Muscle layer of colon (tissue), 2 donors: ENCODE measurements at regions not wholly inside any gene's neighbourhood (a gene's known extent, or its start where the extent isn't known, plus 50 kb on each side); places are given as distances from the start of the nearest gene placed in this dataset.
"Not testable (repeated sequence)": the region's sequence is repeated elsewhere in the genome, so short reads cannot be mapped to it uniquely, and the experiment has no call there.

Source experiments
- H3K27ac ChIP-seq: one replicate; pipeline ENCODE4 v1.7.0; 2013; ENCODE audit warnings: low read depth, mild to moderate bottlenecking, low read length, moderate library complexity
- H3K27me3 ChIP-seq, 2 donors: one replicate each; pipeline ENCODE4 v1.7.0; 2013; ENCODE audit warnings: low read length in 2 of 2, mild to moderate bottlenecking in 2 of 2; ENCODE audit not compliant: insufficient read depth in 2 of 2, control insufficient read depth in 1 of 2
- H3K36me3 ChIP-seq: one replicate; pipeline ENCODE4 v1.7.0; 2013; ENCODE audit warnings: mild to moderate bottlenecking, low read length; ENCODE audit not compliant: insufficient read depth
- H3K4me1 ChIP-seq: one replicate; pipeline ENCODE4 v1.7.0; 2013; ENCODE audit warnings: mild to moderate bottlenecking, low read length; ENCODE audit not compliant: insufficient read depth
- H3K4me3 ChIP-seq, 2 donors: one replicate each; pipeline ENCODE4 v1.7.0; 2013; ENCODE audit warnings: low read length in 2 of 2, low read depth in 1 of 2, mild to moderate bottlenecking in 1 of 2, moderate library complexity in 1 of 2
- H3K9ac ChIP-seq: one replicate; pipeline ENCODE4 v1.7.0; 2013; ENCODE audit warnings: low read length
- H3K9me3 ChIP-seq: one replicate; pipeline ENCODE4 v1.7.0; 2013; ENCODE audit warnings: mild to moderate bottlenecking, low read length
- donor health status: abdominal sarcoma.
- donor health status: Adenocarcinoma of cecum.

- H3K4me3 ChIP-seq, result no peak overlapping the region
- H3K4me1 ChIP-seq, result peaks cover 9% of the 10 kb centered on the region
- no peak overlapping the region for H3K9ac ChIP-seq
- no peaks in the 10 kb centered on the region for H3K27me3 ChIP-seq
- no peaks in the 10 kb centered on the region for H3K36me3 ChIP-seq
- no peak overlapping the region for H3K27ac ChIP-seq
- no peaks in the 10 kb centered on the region for H3K9me3 ChIP-seq
Measured at GRCh38 chr3:178205740-178206139, 330.5 kb upstream of the KCNMB2 start.

GRCh38 chr3:178206521-178206920 is 329.7 kb upstream of the KCNMB2 start:
- H3K4me3 ChIP-seq, result no peak overlapping the region
- peaks cover 9% of the 10 kb centered on the region for H3K4me1 ChIP-seq
- H3K9ac ChIP-seq, result no peak overlapping the region
- no peaks in the 10 kb centered on the region for H3K36me3 ChIP-seq
- H3K9me3 ChIP-seq, result no peaks in the 10 kb centered on the region
- no peaks in the 10 kb centered on the region for H3K27me3 ChIP-seq
- no peak overlapping the region for H3K27ac ChIP-seq

- H3K4me3 ChIP-seq, H3K27ac ChIP-seq, H3K9ac ChIP-seq: not testable (repeated sequence)
Measured at GRCh38 chr3:178207161-178207560, 329.1 kb upstream of the KCNMB2 start.

GRCh38 chr3:178207627-178208026 is 328.6 kb upstream of the KCNMB2 start:
- H3K4me3 ChIP-seq, H3K36me3 ChIP-seq, H3K27ac ChIP-seq, H3K9me3 ChIP-seq, H3K4me1 ChIP-seq, H3K27me3 ChIP-seq, H3K9ac ChIP-seq: not testable (repeated sequence)

More at GRCh38 chr3:178207161-178207560, 329.1 kb upstream of the KCNMB2 start:
- not testable (repeated sequence) for H3K9me3 ChIP-seq, H3K27me3 ChIP-seq, H3K4me1 ChIP-seq, H3K36me3 ChIP-seq

GRCh38 chr3:178209116-178209515 is 327.1 kb upstream of the KCNMB2 start:
- not testable (repeated sequence) for H3K9ac ChIP-seq, H3K9me3 ChIP-seq, H3K27me3 ChIP-seq, H3K36me3 ChIP-seq, H3K4me1 ChIP-seq, H3K27ac ChIP-seq, H3K4me3 ChIP-seq

GRCh38 chr3:178209618-178210017 is 326.6 kb upstream of the KCNMB2 start:
- not testable (repeated sequence) for H3K27me3 ChIP-seq, H3K36me3 ChIP-seq, H3K27ac ChIP-seq, H3K4me1 ChIP-seq, H3K4me3 ChIP-seq, H3K9ac ChIP-seq, H3K9me3 ChIP-seq

GRCh38 chr3:178211086-178211485 is 325.1 kb upstream of the KCNMB2 start:
- H3K27ac ChIP-seq, H3K4me3 ChIP-seq, H3K9ac ChIP-seq, H3K27me3 ChIP-seq, H3K36me3 ChIP-seq, H3K9me3 ChIP-seq, H3K4me1 ChIP-seq: not testable (repeated sequence)

GRCh38 chr3:178217479-178217878 is 318.8 kb upstream of the KCNMB2 start:
- Histone ChIP-seq H3K4me1 (no peaks in the 10 kb centered on the region), H3K36me3 (no peaks in the 10 kb centered on the region), H3K27me3 (no peaks in the 10 kb centered on the region), H3K9ac (no peak overlapping the region), H3K4me3 (no peak overlapping the region), H3K27ac (no peak overlapping the region), H3K9me3 (no peaks in the 10 kb centered on the region)

GRCh38 chr3:178218231-178218630 is 318.0 kb upstream of the KCNMB2 start:
- Histone ChIP-seq H3K4me3 (no peak overlapping the region), H3K27ac (no peak overlapping the region), H3K9ac (no peak overlapping the region), H3K9me3 (no peaks in the 10 kb centered on the region), H3K4me1 (no peaks in the 10 kb centered on the region), H3K27me3 (no peaks in the 10 kb centered on the region), H3K36me3 (no peaks in the 10 kb centered on the region)

- not testable (repeated sequence) for H3K9me3 ChIP-seq, H3K9ac ChIP-seq, H3K4me1 ChIP-seq, H3K27me3 ChIP-seq, H3K4me3 ChIP-seq, H3K36me3 ChIP-seq, H3K27ac ChIP-seq
Measured at GRCh38 chr3:178219661-178220060, 316.6 kb upstream of the KCNMB2 start.

- no peak overlapping the region for H3K9ac ChIP-seq
- no peaks in the 10 kb centered on the region for H3K9me3 ChIP-seq
- no peak overlapping the region for H3K27ac ChIP-seq
- H3K36me3 ChIP-seq, result no peaks in the 10 kb centered on the region
- H3K4me3 ChIP-seq, result no peak overlapping the region
- H3K4me1 ChIP-seq, result no peaks in the 10 kb centered on the region
- H3K27me3 ChIP-seq, result no peaks in the 10 kb centered on the region
Measured at GRCh38 chr3:178223876-178224275, 312.4 kb upstream of the KCNMB2 start.

- Histone ChIP-seq H3K36me3 (no peaks in the 10 kb centered on the region), H3K9ac (no peak overlapping the region), H3K27me3 (no peaks in the 10 kb centered on the region), H3K27ac (no peak overlapping the region), H3K4me3 (no peak overlapping the region), H3K9me3 (no peaks in the 10 kb centered on the region), H3K4me1 (no peaks in the 10 kb centered on the region)
Measured at GRCh38 chr3:178226094-178226493, 310.1 kb upstream of the KCNMB2 start.
